ENCODE measurements at regions not wholly inside any gene's neighbourhood (a gene's known extent, or its start where the extent isn't known, plus 50 kb on each side); places are given as distances from the start of the nearest gene placed in this dataset.

- Histone ChIP-seq H3K4me1 (ENCODE audit: control insufficient read depth, insufficient read depth, low read length) (no peaks in the 10 kb centered on the region), H3K4me3 (ENCODE audit: low read depth, low read length) (no peak overlapping the region), H3K27ac (ENCODE audit: extremely low read depth, low read depth, low read length) (no peak overlapping the region), H3K36me3 (ENCODE audit: control insufficient read depth in 2 of 2, insufficient read depth in 1 of 2, low read length in 2 of 2) (no peaks in the 10 kb centered on the region), H3K9me3 (ENCODE audit: control insufficient read depth, insufficient read depth, low read depth, low read length) (no peaks in the 10 kb centered on the region)
- CTCF ChIA-PET: interaction anchor here (0.7 to 2.2 kb wide), 2 partner anchors 10 to 670 kb away, joined by 3 to 10 read pairs; no protein-coding TSS in a partner anchor
- TF ChIP-seq ZNF501 (tag by site-specific recombination; IDR thresholded peaks at IDR 0.05): no peak
- TF ChIP-seq ZBTB17 (tag by site-specific recombination; IDR thresholded peaks at IDR 0.05): peak; percentile 15; the same call in 1 of the 2 replicates
- TF ChIP-seq ZNF514 (tag by site-specific recombination; IDR thresholded peaks at IDR 0.05): no peak
- TF ChIP-seq ZNF362 (tag by site-specific recombination; IDR thresholded peaks at IDR 0.05): no peak
- POLR2A ChIA-PET: no interaction called here
Observed at GRCh38 chr10:63829573-63830149, 308.5 kb downstream of the REEP3 start.

DNA sequence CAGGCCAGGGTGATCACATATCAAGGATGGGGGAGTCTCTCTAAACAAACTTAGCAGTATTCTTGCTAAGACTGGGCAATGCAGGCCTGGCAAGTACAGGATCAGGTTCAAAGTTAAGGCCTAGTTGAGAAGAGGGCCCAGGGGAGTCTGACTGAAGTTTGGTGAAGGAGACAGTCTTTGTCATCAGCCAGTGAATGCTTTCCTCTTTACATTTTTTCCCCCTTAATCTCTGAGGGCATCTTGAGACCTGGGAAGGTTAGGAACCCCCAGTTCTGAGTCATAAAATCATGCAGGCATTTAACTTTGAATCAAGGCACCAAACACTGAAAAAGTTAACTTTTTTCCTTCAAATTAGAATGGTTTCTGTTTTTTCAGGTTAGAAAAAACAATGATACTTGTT, 311.5 kb downstream of the REEP3 start:
- no peaks in the 10 kb centered on the region for H3K36me3 ChIP-seq (ENCODE audit: control insufficient read depth in 2 of 2, insufficient read depth in 1 of 2, low read length in 2 of 2)
- CTCF ChIA-PET: no interaction called here
- H3K4me1 ChIP-seq (ENCODE audit: control insufficient read depth, insufficient read depth, low read length): no peaks in the 10 kb centered on the region
- TF ChIP-seq PRDM1 (tag by site-specific recombination; IDR thresholded peaks at IDR 0.05) (no peak), ZNF24 (tag by site-specific recombination; IDR thresholded peaks at IDR 0.05) (no peak), EGR2 (tag by site-specific recombination; IDR thresholded peaks at IDR 0.05; ENCODE audit: low read depth) (no peak), ZSCAN30 (tag by site-specific recombination; IDR thresholded peaks at IDR 0.05) (no peak), ZNF544 (tag by site-specific recombination; IDR thresholded peaks at IDR 0.05) (no peak), ZNF114 (tag by site-specific recombination; IDR thresholded peaks at IDR 0.05) (no peak), ZNF561 (tag by site-specific recombination; IDR thresholded peaks at IDR 0.05; ENCODE audit: borderline replicate concordance) (no peak), ZNF571 (tag by site-specific recombination; IDR thresholded peaks at IDR 0.05) (no peak), ZNF777 (tag by site-specific recombination; IDR thresholded peaks at IDR 0.05; ENCODE audit: borderline replicate concordance) (no peak), ZNF654 (tag by site-specific recombination; IDR thresholded peaks at IDR 0.05; ENCODE audit: low read depth) (no peak), BCL11B (tag by site-specific recombination; IDR thresholded peaks at IDR 0.05; ENCODE audit: low read depth) (no peak), ZNF10 (tag by site-specific recombination; IDR thresholded peaks at IDR 0.05) (no peak), ZBTB48 (tag by site-specific recombination; IDR thresholded peaks at IDR 0.05) (no peak), ZIC2 (tag by site-specific recombination; IDR thresholded peaks at IDR 0.05) (no peak), KLF10 (tag by site-specific recombination; IDR thresholded peaks at IDR 0.05) (no peak)
- TF ChIP-seq, protein P1, sequence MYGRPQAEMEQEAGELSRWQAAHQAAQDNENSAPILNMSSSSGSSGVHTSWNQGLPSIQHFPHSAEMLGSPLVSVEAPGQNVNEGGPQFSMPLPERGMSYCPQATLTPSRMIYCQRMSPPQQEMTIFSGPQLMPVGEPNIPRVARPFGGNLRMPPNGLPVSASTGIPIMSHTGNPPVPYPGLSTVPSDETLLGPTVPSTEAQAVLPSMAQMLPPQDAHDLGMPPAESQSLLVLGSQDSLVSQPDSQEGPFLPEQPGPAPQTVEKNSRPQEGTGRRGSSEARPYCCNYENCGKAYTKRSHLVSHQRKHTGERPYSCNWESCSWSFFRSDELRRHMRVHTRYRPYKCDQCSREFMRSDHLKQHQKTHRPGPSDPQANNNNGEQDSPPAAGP (tag by site-specific recombination; IDR thresholded peaks at IDR 0.05): no peak
- TF ChIP-seq, protein P2, sequence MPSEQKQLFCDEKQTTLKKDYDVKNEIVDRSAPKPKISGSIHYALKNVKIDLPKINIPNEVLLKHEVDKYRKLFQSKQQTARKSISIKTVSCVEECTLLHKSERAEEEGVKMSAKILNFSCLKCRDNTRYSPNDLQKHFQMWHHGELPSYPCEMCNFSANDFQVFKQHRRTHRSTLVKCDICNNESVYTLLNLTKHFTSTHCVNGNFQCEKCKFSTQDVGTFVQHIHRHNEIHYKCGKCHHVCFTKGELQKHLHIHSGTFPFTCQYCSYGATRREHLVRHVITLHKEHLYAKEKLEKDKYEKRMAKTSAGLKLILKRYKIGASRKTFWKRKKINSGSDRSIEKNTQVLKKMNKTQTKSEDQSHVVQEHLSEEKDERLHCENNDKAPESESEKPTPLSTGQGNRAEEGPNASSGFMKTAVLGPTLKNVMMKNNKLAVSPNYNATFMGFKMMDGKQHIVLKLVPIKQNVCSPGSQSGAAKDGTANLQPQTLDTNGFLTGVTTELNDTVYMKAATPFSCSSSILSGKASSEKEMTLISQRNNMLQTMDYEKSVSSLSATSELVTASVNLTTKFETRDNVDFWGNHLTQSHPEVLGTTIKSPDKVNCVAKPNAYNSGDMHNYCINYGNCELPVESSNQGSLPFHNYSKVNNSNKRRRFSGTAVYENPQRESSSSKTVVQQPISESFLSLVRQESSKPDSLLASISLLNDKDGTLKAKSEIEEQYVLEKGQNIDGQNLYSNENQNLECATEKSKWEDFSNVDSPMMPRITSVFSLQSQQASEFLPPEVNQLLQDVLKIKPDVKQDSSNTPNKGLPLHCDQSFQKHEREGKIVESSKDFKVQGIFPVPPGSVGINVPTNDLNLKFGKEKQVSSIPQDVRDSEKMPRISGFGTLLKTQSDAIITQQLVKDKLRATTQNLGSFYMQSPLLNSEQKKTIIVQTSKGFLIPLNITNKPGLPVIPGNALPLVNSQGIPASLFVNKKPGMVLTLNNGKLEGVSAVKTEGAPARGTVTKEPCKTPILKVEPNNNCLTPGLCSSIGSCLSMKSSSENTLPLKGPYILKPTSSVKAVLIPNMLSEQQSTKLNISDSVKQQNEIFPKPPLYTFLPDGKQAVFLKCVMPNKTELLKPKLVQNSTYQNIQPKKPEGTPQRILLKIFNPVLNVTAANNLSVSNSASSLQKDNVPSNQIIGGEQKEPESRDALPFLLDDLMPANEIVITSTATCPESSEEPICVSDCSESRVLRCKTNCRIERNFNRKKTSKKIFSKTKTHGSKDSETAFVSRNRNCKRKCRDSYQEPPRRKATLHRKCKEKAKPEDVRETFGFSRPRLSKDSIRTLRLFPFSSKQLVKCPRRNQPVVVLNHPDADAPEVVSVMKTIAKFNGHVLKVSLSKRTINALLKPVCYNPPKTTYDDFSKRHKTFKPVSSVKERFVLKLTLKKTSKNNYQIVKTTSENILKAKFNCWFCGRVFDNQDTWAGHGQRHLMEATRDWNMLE (tag by site-specific recombination; conservative IDR thresholded peaks at IDR 0.05; ENCODE audit: low read depth): no peak
- TF ChIP-seq, protein P3, sequence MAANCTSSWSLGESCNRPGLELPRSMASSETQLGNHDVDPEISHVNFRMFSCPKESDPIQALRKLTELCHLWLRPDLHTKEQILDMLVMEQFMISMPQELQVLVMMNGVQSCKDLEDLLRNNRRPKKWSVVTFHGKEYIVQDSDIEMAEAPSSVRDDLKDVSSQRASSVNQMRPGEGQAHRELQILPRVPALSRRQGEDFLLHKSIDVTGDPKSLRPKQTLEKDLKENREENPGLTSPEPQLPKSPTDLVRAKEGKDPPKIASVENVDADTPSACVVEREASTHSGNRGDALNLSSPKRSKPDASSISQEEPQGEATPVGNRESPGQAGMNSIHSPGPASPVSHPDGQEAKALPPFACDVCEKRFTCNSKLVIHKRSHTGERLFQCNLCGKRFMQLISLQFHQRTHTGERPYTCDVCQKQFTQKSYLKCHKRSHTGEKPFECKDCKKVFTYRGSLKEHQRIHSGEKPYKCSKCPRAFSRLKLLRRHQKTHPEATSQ (tag by site-specific recombination; IDR thresholded peaks at IDR 0.05): no peak
- TF ChIP-seq, protein P4, sequence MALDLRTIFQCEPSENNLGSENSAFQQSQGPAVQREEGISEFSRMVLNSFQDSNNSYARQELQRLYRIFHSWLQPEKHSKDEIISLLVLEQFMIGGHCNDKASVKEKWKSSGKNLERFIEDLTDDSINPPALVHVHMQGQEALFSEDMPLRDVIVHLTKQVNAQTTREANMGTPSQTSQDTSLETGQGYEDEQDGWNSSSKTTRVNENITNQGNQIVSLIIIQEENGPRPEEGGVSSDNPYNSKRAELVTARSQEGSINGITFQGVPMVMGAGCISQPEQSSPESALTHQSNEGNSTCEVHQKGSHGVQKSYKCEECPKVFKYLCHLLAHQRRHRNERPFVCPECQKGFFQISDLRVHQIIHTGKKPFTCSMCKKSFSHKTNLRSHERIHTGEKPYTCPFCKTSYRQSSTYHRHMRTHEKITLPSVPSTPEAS (tag by site-specific recombination; IDR thresholded peaks at IDR 0.05): no peak
- H3K4me3 ChIP-seq (ENCODE audit: low read depth, low read length): no peak overlapping the region
- POLR2A ChIA-PET: no interaction called here
- H3K27ac ChIP-seq (ENCODE audit: extremely low read depth, low read depth, low read length): no peak overlapping the region
- H3K9me3 ChIP-seq (ENCODE audit: control insufficient read depth, insufficient read depth, low read depth, low read length): no peaks in the 10 kb centered on the region
